HCT116 (cell line): ENCODE measurements at regions not wholly inside any gene's neighbourhood (a gene's known extent, or its start where the extent isn't known, plus 50 kb on each side); places are given as distances from the start of the nearest gene placed in this dataset.
A peak's percentile ranks its signal among the peaks of the same experiment; 100 is the strongest.

Source experiments
- ATAC-seq: fragments of 200-7000 bp; cut with Tn5 transposase; 2 replicates; pipeline ENCODE4 v1.9.1; 2020; ENCODE audit warnings: mild to moderate bottlenecking, moderate library complexity
- BruUV-seq: library from RNA; stranded (reverse); fragments of 400-500 nt; replicated peaks from 2 replicates; lab custom pipeline; 2021; lab: Mats Ljungman, UMichigan
- CTCF ChIA-PET: fragments of 300-600 bp; sonication (Branson Sonifier 250); formaldehyde crosslinking; loops from one replicate; lab custom pipeline; 2021; ENCODE audit warnings: antibody characterized with exemption; lab: Charles Lee
- POLR2A ChIA-PET: fragments of 300-600, 350-600 bp; sonication (Branson Sonifier 250); formaldehyde crosslinking; loops from one replicate; lab custom pipeline; 2021; ENCODE audit warnings: antibody characterized with exemption; lab: Charles Lee
- RAD21 ChIA-PET, 2 experiments: fragments of 300-600 bp; sonication (Branson Sonifier 250); formaldehyde crosslinking; loops; one replicate each; lab custom pipeline; 2023; ENCODE audit warnings: low total read pairs in 2 of 2; ENCODE audit not compliant: uncharacterized antibody in 2 of 2, unreplicated experiment in 2 of 2, low non-redundant PET in 1 of 2; lab: Charles Lee
- DNase-seq: peaks from one replicate; pipeline ENCODE4 v3.0.0-alpha.2; 2010; ENCODE audit warnings: low read depth, low spot score
- H2AFZ ChIP-seq: fragments of 200-600 bp; shearing (Covaris generic), sonication (generic); 2 replicates; pipeline ENCODE4 v1.6.1; 2017; ENCODE audit warnings: low read depth, mixed run types, mixed read lengths, antibody characterized with exemption, low read length; ENCODE audit not compliant: poor library complexity, severe bottlenecking
- H3K27ac ChIP-seq: 2 replicates; pipeline ENCODE4 v1.5.1; 2012; ENCODE audit warnings: low read depth, low read length
- H3K27me3 ChIP-seq: fragments of 200-600 bp; sonication (generic); 2 replicates; pipeline ENCODE4 v1.6.1; 2016; ENCODE audit warnings: mixed run types, low read length, mixed read lengths; ENCODE audit not compliant: insufficient read depth
- H3K36me3 ChIP-seq, 2 experiments: fragments of 200-500 bp in 1 of 2; fragments of 200-600 bp in 1 of 2; sonication (Bioruptor generic) in 1 of 2; sonication (generic) in 1 of 2; 2 replicates each; pipeline versions ENCODE4 v1.5.1 to v1.6.1; 2014 to 2016; ENCODE audit warnings: low read length in 2 of 2, inconsistent platforms in 1 of 2, mixed read lengths in 1 of 2, mixed run types in 1 of 2; ENCODE audit not compliant: insufficient read depth in 2 of 2, control insufficient read depth in 1 of 2
- H3K4me1 ChIP-seq, 2 experiments: fragments of 200-600 bp in 1 of 2; sonication (generic) in 1 of 2; 2 replicates each; pipeline versions ENCODE4 v1.5.1 to v1.6.1; 2012 to 2017; ENCODE audit warnings: low read length in 2 of 2, inconsistent platforms in 1 of 2, mild to moderate bottlenecking in 1 of 2, mixed read lengths in 1 of 2, mixed run types in 1 of 2, moderate library complexity in 1 of 2; ENCODE audit not compliant: insufficient read depth in 2 of 2, control insufficient read depth in 1 of 2
- H3K4me2 ChIP-seq: fragments of 200-600 bp; sonication (generic); 2 replicates; pipeline ENCODE4 v1.6.1; 2017; ENCODE audit warnings: mixed run types, low read length, mixed read lengths
- H3K4me3 ChIP-seq, 2 experiments: fragments of 200-600 bp in 1 of 2; sonication (generic) in 1 of 2; replicated peaks in 1 of 2; 2 replicates each; pipeline ENCODE4 v1.5.1; 2011 to 2016; ENCODE audit warnings: low read length in 2 of 2, control low read depth in 1 of 2, low read depth in 1 of 2, mild to moderate bottlenecking in 1 of 2, mixed read lengths in 1 of 2, mixed run types in 1 of 2
- H3K79me2 ChIP-seq: fragments of 200-600 bp; sonication (generic); 2 replicates; pipeline ENCODE4 v1.6.1; 2017; ENCODE audit warnings: mild to moderate bottlenecking, mixed run types, low read length, moderate library complexity, mixed read lengths; ENCODE audit not compliant: insufficient read depth
- H3K9ac ChIP-seq: fragments of 200-600 bp; sonication (generic); 2 replicates; pipeline ENCODE4 v1.6.1; 2016; ENCODE audit warnings: low read length, mixed read lengths
- H3K9me2 ChIP-seq: fragments of 200-600 bp; sonication (generic), shearing (Covaris generic); 2 replicates; pipeline ENCODE4 v1.6.1; 2017; ENCODE audit warnings: mixed run types, mild to moderate bottlenecking, moderate library complexity; ENCODE audit not compliant: insufficient read depth
- H3K9me3 ChIP-seq, 2 experiments: fragments of 200-500 bp in 1 of 2; fragments of 200-600 bp in 1 of 2; sonication (Bioruptor generic) in 1 of 2; sonication (generic) in 1 of 2; 2 replicates each; pipeline ENCODE4 v1.6.1; 2014 to 2017; ENCODE audit warnings: low read length in 2 of 2, mixed read lengths in 2 of 2, inconsistent platforms in 1 of 2, low read depth in 1 of 2, mild to moderate bottlenecking in 1 of 2, mixed run types in 1 of 2, moderate library complexity in 1 of 2; ENCODE audit not compliant: control insufficient read depth in 1 of 2, insufficient read depth in 1 of 2
- H4K20me1 ChIP-seq: fragments of 200-600 bp; sonication (generic), shearing (Covaris generic); 2 replicates; pipeline ENCODE4 v1.6.1; 2017; ENCODE audit warnings: mixed run types, mild to moderate bottlenecking, moderate library complexity; ENCODE audit not compliant: insufficient read depth
- ATF3 ChIP-seq: IDR thresholded peaks from 2 replicates; pipeline ENCODE4 v1.6.1; 2012
- CTCF ChIP-seq, 3 experiments: fragments of 200-600 bp in 1 of 3; sonication (generic) in 1 of 3; IDR thresholded peaks in 2 of 3; conservative IDR thresholded peaks in 1 of 3; 2 replicates each; pipeline ENCODE4 v1.5.1; 2012 to 2017; ENCODE audit warnings: low read depth in 2 of 3, low read length in 2 of 3, antibody characterized with exemption in 1 of 3, borderline replicate concordance in 1 of 3, control low read depth in 1 of 3, mild to moderate bottlenecking in 1 of 3, mixed read lengths in 1 of 3, mixed run types in 1 of 3, moderate library complexity in 1 of 3; ENCODE audit not compliant: insufficient read depth in 1 of 3
- EGR1 ChIP-seq: IDR thresholded peaks from 2 replicates; pipeline ENCODE4 v1.6.1; 2012; ENCODE audit warnings: low read depth
- ELF1 ChIP-seq: IDR thresholded peaks from 2 replicates; pipeline ENCODE4 v1.6.1; 2012; ENCODE audit warnings: low read depth, borderline replicate concordance
- EZH2 ChIP-seq: fragments of 200-600 bp; sonication (generic); IDR thresholded peaks from 2 replicates; pipeline ENCODE4 v1.6.1; 2017; ENCODE audit warnings: antibody characterized with exemption, mixed run types
- EZH2phosphoT487 ChIP-seq: fragments of 200-600 bp; IDR thresholded peaks from 2 replicates; pipeline ENCODE4 v1.6.1; 2018; ENCODE audit warnings: antibody characterized with exemption, borderline replicate concordance
- FOSL1 ChIP-seq: IDR thresholded peaks from 2 replicates; pipeline ENCODE4 v1.6.1; 2012; ENCODE audit warnings: low read depth
- JUND ChIP-seq: IDR thresholded peaks from 2 replicates; pipeline ENCODE4 v1.6.1; 2012
- POLR2A ChIP-seq: IDR thresholded peaks from 2 replicates; pipeline ENCODE4 v1.7.0; 2011; ENCODE audit warnings: borderline replicate concordance; ENCODE audit not compliant: insufficient read depth, insufficient read length; ENCODE audit errors: extremely low read depth
- RAD21 ChIP-seq: IDR thresholded peaks from 2 replicates; pipeline ENCODE4 v1.6.1; 2012; ENCODE audit warnings: low read depth, mild to moderate bottlenecking
- SIN3A ChIP-seq: IDR thresholded peaks from 2 replicates; pipeline ENCODE4 v1.6.1; 2012; ENCODE audit warnings: low read depth
- SRF ChIP-seq: IDR thresholded peaks from 2 replicates; pipeline ENCODE4 v1.6.1; 2012; ENCODE audit warnings: low read depth
- TCF7L2 ChIP-seq: IDR thresholded peaks from 2 replicates; pipeline ENCODE4 v1.7.0; 2011; ENCODE audit warnings: borderline replicate concordance, inconsistent platforms; ENCODE audit not compliant: insufficient read depth, insufficient read length; ENCODE audit errors: extremely low read depth
- YY1 ChIP-seq: IDR thresholded peaks from 2 replicates; pipeline ENCODE4 v1.6.1; 2011; ENCODE audit warnings: low read length, low read depth, moderate library complexity, mild to moderate bottlenecking; ENCODE audit not compliant: insufficient replicate concordance; ENCODE audit errors: extremely low read depth
- ZFX ChIP-seq: fragments of 450-650 bp; IDR thresholded peaks from 2 replicates; pipeline ENCODE4 v1.6.1; 2017
- ZNF274 ChIP-seq: fragments of 200-500 bp; sonication (Bioruptor generic); IDR thresholded peaks from 2 replicates; pipeline ENCODE4 v1.6.1; 2014; ENCODE audit warnings: mild to moderate bottlenecking, low read depth, low read length, inconsistent platforms
- intact Hi-C: fragments of 100-400 bp; cut with micrococcal nuclease; formaldehyde crosslinking; loops from 2 replicates; pipeline ENCODE4 v1.10.0; 2022
- TF ChIP-seq, protein P1 (sequence below): IDR thresholded peaks from 2 replicates; pipeline ENCODE4 v1.6.1; 2012; ENCODE audit warnings: low read depth

DNA sequence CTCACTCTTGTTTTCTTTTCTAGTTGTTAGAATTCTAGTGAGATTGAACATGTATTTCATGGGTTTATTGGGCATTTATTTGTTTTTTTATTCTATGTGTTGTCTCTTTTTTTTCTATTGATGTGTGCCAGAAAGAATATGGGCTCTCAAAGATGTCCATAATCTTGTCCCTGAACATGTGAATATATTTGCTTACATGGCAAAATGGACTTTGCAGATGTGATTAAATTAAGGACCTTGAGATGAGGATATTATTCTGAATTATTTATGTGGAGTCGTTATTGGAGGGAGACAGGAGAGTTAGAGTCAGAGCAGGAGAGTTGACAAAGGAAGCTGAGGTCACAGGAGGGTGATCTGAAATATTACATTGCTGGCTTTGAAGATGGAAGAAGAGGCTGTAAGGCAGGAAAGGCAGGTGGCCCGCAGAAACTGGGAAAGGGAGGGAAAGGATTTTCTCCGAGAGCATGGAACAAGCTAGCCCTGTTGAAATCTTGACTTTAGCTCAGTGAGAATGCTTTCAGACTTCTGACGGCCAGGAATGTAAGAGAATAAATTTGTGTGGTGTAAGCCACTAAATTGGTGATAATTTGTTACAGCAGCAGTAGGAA is 82.8 kb downstream of the NABP1 start:
- no peak overlapping the region for H3K4me3 ChIP-seq
- TF ChIP-seq EZH2 (no peak), RAD21 (no peak), EGR1 (no peak), ZNF274 (no peak), SRF (no peak), POLR2A (no peak), CTCF (IDR thresholded peaks at IDR 0.05 in 2 of 3, conservative IDR thresholded peaks at IDR 0.05 in 1 of 3; ENCODE audit: borderline replicate concordance in 1 of 3, insufficient read depth in 1 of 3, low read depth in 2 of 3, low read length in 2 of 3) (no peak), SIN3A (no peak), ATF3 (no peak), YY1 (no peak), ELF1 (no peak), JUND (no peak), TCF7L2 (no peak), EZH2phosphoT487 (no peak), ZFX (no peak), FOSL1 (no peak)
- TF ChIP-seq, protein P1, sequence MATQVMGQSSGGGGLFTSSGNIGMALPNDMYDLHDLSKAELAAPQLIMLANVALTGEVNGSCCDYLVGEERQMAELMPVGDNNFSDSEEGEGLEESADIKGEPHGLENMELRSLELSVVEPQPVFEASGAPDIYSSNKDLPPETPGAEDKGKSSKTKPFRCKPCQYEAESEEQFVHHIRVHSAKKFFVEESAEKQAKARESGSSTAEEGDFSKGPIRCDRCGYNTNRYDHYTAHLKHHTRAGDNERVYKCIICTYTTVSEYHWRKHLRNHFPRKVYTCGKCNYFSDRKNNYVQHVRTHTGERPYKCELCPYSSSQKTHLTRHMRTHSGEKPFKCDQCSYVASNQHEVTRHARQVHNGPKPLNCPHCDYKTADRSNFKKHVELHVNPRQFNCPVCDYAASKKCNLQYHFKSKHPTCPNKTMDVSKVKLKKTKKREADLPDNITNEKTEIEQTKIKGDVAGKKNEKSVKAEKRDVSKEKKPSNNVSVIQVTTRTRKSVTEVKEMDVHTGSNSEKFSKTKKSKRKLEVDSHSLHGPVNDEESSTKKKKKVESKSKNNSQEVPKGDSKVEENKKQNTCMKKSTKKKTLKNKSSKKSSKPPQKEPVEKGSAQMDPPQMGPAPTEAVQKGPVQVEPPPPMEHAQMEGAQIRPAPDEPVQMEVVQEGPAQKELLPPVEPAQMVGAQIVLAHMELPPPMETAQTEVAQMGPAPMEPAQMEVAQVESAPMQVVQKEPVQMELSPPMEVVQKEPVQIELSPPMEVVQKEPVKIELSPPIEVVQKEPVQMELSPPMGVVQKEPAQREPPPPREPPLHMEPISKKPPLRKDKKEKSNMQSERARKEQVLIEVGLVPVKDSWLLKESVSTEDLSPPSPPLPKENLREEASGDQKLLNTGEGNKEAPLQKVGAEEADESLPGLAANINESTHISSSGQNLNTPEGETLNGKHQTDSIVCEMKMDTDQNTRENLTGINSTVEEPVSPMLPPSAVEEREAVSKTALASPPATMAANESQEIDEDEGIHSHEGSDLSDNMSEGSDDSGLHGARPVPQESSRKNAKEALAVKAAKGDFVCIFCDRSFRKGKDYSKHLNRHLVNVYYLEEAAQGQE: no peak
- TF ChIP-seq, all 23 proteins: peak for 0
- Histone ChIP-seq H3K36me3 (no peaks in the 10 kb centered on the region), H3K4me2 (no peak overlapping the region), H3K27me3 (no peaks in the 10 kb centered on the region), H3K9me2 (no peaks in the 10 kb centered on the region), H2AFZ (peak overlapping the region; percentile 18), H3K79me2 (no peaks in the 10 kb centered on the region), H3K9me3 (no peaks in the 10 kb centered on the region), H3K9ac (no peak overlapping the region), H3K4me1 (peaks cover 3 to 12% of the 10 kb centered on the region in 2 experiments; a peak in 3 of 4 replicates), H4K20me1 (no peaks in the 10 kb centered on the region), H3K27ac (no peak overlapping the region)
- intact Hi-C loops: no loop called here
- ChIA-PET CTCF (no interaction called here), RAD21 (no interaction called here), POLR2A (no interaction called here)
- DNase-seq: no peak
- no TSS peak for BruUV-seq
- no peak for ATAC-seq
